PC-9 (cell line): ENCODE measurements at regions not wholly inside any gene's neighbourhood (a gene's known extent, or its start where the extent isn't known, plus 50 kb on each side); places are given as distances from the start of the nearest gene placed in this dataset.

Experiments
- BruUV-seq: library from RNA; stranded (reverse); fragments of 400-500 nt; replicated peaks from 2 replicates; lab custom pipeline; 2021; lab: Mats Ljungman, UMichigan
- CTCF ChIA-PET: fragments of 300-600 bp; sonication (Branson Sonifier 250); formaldehyde crosslinking; loops from one replicate; lab custom pipeline; 2022; ENCODE audit warnings: antibody characterized with exemption; lab: Charles Lee
- POLR2A ChIA-PET: fragments of 300-600 bp; sonication (Branson Sonifier 250); formaldehyde crosslinking; loops from one replicate; lab custom pipeline; 2022; ENCODE audit warnings: antibody characterized with exemption; ENCODE audit not compliant: unreplicated experiment; lab: Charles Lee
- DNase-seq, 2 experiments: peaks; one replicate each; pipeline versions ENCODE4 v3.0.0 to v3.0.0-alpha.2; 2015 to 2022; ENCODE audit warnings: mixed read lengths in 1 of 2
- H2AFZ ChIP-seq: fragments of 200-600 bp; sonication (generic); 2 replicates; pipeline ENCODE4 v1.8.1; 2017; ENCODE audit warnings: antibody characterized with exemption
- H3F3A ChIP-seq: fragments of 200-600 bp; sonication (generic); 2 replicates; pipeline ENCODE4 v1.8.1; 2017; ENCODE audit warnings: antibody characterized with exemption, mild to moderate bottlenecking, low read depth; ENCODE audit not compliant: insufficient read depth
- H3K27ac ChIP-seq: fragments of 200-600 bp; sonication (generic); 2 replicates; pipeline ENCODE4 v1.6.1; 2016; ENCODE audit warnings: mixed run types
- H3K27me3 ChIP-seq: fragments of 200-600 bp; sonication (generic); 2 replicates; pipeline ENCODE4 v1.6.1; 2016; ENCODE audit warnings: low read depth, mixed run types; ENCODE audit not compliant: insufficient read depth
- H3K36me3 ChIP-seq: fragments of 200-600 bp; sonication (generic); 2 replicates; pipeline ENCODE4 v1.6.1; 2016; ENCODE audit warnings: low read depth, mixed run types
- H3K4me1 ChIP-seq: fragments of 200-600 bp; sonication (generic); replicated peaks from 2 replicates; pipeline ENCODE4 v1.6.1; 2016; ENCODE audit warnings: mixed run types; ENCODE audit not compliant: insufficient read depth
- H3K4me2 ChIP-seq: fragments of 200-600 bp; sonication (generic); 2 replicates; pipeline ENCODE4 v1.6.1; 2017; ENCODE audit warnings: mixed run types
- H3K4me3 ChIP-seq: fragments of 200-600 bp; sonication (generic); 2 replicates; pipeline ENCODE4 v1.6.1; 2016; ENCODE audit warnings: mixed run types
- H3K79me2 ChIP-seq: fragments of 200-600 bp; sonication (generic); 2 replicates; pipeline ENCODE4 v1.6.1; 2017; ENCODE audit warnings: low read depth, mixed run types
- H3K9me2 ChIP-seq: fragments of 200-600 bp; sonication (generic); 2 replicates; pipeline ENCODE4 v1.8.1; 2017; ENCODE audit warnings: mild to moderate bottlenecking; ENCODE audit not compliant: insufficient read depth
- H3K9me3 ChIP-seq: fragments of 200-600 bp; sonication (generic); 2 replicates; pipeline ENCODE4 v1.8.1; 2016; ENCODE audit warnings: low read depth; ENCODE audit not compliant: insufficient read depth
- H4K20me1 ChIP-seq: fragments of 200-600 bp; sonication (generic); 2 replicates; pipeline ENCODE4 v1.8.1; 2017; ENCODE audit not compliant: insufficient read depth
- CTCF ChIP-seq: fragments of 200-600 bp; sonication (generic); conservative IDR thresholded peaks from 2 replicates; pipeline ENCODE4 v1.6.1; 2017; ENCODE audit warnings: mixed run types, antibody characterized with exemption, mild to moderate bottlenecking, moderate library complexity
- EZH2 ChIP-seq: fragments of 200-600 bp; sonication (generic); IDR thresholded peaks from 2 replicates; pipeline ENCODE4 v1.8.0; 2017; ENCODE audit warnings: antibody characterized with exemption, low read depth
- intact Hi-C: fragments of 100-400 bp; cut with micrococcal nuclease; formaldehyde crosslinking; loops from one replicate; pipeline ENCODE4 v1.10.0; 2022; ENCODE audit not compliant: unreplicated experiment

DNA sequence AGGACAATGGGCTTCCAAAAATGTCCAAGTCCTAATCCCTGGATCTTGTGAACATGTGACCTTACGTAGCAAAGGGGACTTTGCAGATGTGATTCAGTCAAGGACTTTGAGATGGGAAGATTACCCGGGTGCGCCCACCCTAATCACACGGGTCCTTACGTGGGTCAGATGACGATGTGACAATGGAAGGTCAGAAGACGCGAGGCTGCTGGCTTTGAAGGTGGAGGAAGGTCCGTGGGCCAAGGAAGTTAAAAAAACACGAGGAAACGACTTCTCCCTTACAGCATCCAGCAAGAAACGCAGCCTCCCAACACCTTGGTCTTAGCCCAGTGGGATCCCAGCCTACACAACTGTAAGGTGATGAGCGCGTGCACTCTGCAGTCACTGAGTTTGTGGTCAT is 860.1 kb downstream of the TBC1D22A start:
- Histone ChIP-seq H2AFZ (no peak overlapping the region), H3K9me2 (no peaks in the 10 kb centered on the region), H3K4me1 (peaks cover 7% of the 10 kb centered on the region; the same call in 1 of the 2 replicates), H3K36me3 (no peaks in the 10 kb centered on the region), H3K4me2 (no peak overlapping the region), H4K20me1 (no peaks in the 10 kb centered on the region), H3K27me3 (peaks cover 84% of the 10 kb centered on the region), H3F3A (no peaks in the 10 kb centered on the region), H3K4me3 (no peak overlapping the region), H3K79me2 (no peaks in the 10 kb centered on the region), H3K27ac (no peak overlapping the region), H3K9me3 (no peaks in the 10 kb centered on the region)
- no peak for DNase-seq
- intact Hi-C loops = no loop called here
- CTCF ChIA-PET = no interaction called here
- POLR2A ChIA-PET = no interaction called here
- TF ChIP-seq CTCF (no peak), EZH2 (no peak)
- BruUV-seq = no TSS peak

- no peak overlapping the region for H3K4me3 ChIP-seq
- DNase-seq = no peak
- ChIA-PET POLR2A (interaction anchor here (0.6 kb wide), 1 partner anchor 992 kb away, joined by 4 read pairs; no protein-coding TSS in a partner anchor), CTCF (no interaction called here)
- no peaks in the 10 kb centered on the region for H3F3A ChIP-seq
- no peaks in the 10 kb centered on the region for H3K4me1 ChIP-seq
- intact Hi-C loops = no loop called here
- H3K79me2 ChIP-seq = no peaks in the 10 kb centered on the region
- TF ChIP-seq EZH2 = no peak
- TF ChIP-seq CTCF = no peak
- H4K20me1 ChIP-seq = no peaks in the 10 kb centered on the region
- no peaks in the 10 kb centered on the region for H3K9me3 ChIP-seq
- H3K27ac ChIP-seq = no peak overlapping the region
- no peak overlapping the region for H3K4me2 ChIP-seq
- BruUV-seq = no TSS peak
- H2AFZ ChIP-seq = no peak overlapping the region
- H3K36me3 ChIP-seq = no peaks in the 10 kb centered on the region
- peaks cover 96% of the 10 kb centered on the region for H3K27me3 ChIP-seq
- no peaks in the 10 kb centered on the region for H3K9me2 ChIP-seq
These were observed 858.8 kb downstream of the TBC1D22A start for GRCh38 chr22:47621253-47621652.

DNA sequence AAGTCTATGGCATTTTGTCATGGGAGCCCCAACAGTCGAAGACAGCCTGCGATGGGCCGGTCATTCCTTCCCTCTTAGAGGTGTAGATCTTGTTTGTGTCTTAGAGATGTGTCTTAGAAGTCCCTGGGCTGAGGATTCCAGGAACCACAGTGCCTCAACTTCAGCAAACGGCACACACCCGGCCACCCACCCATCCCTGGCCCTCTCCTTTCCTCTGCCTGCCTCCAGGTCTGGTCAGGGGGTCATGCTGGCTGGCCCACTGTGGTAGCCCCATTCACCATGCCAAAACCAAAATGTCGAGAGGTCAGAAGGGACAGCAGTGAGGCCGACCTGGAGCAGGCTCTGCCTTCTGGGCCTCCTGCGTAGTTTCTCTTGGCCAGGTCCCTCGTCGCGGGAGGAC is 857.9 kb downstream of the TBC1D22A start:
- H3K4me3 ChIP-seq = no peak overlapping the region
- no peak overlapping the region for H3K27ac ChIP-seq
- H2AFZ ChIP-seq = no peak overlapping the region
- H3K4me1 ChIP-seq = no peaks in the 10 kb centered on the region
- intact Hi-C loops = no loop called here
- H3K4me2 ChIP-seq = no peak overlapping the region
- peaks cover 99% of the 10 kb centered on the region for H3K27me3 ChIP-seq
- TF ChIP-seq EZH2 (no peak), CTCF (no peak)
- POLR2A ChIA-PET = no interaction called here
- H4K20me1 ChIP-seq = no peaks in the 10 kb centered on the region
- H3K36me3 ChIP-seq = no peaks in the 10 kb centered on the region
- CTCF ChIA-PET = no interaction called here
- H3K9me2 ChIP-seq = no peaks in the 10 kb centered on the region
- no peaks in the 10 kb centered on the region for H3K79me2 ChIP-seq
- no peaks in the 10 kb centered on the region for H3F3A ChIP-seq
- H3K9me3 ChIP-seq = no peaks in the 10 kb centered on the region
- DNase-seq = no peak
- BruUV-seq = no TSS peak
